Gastroesophageal sphincter (tissue), 3 donors: ENCODE measurements at regions not wholly inside any gene's neighbourhood (a gene's known extent, or its start where the extent isn't known, plus 50 kb on each side); places are given as distances from the start of the nearest gene placed in this dataset.

Experiments used
- EP300 ChIP-seq: sonication (generic); formaldehyde crosslinking; IDR thresholded peaks from one replicate; pipeline ENCODE4 v1.6.1; 2017; ENCODE audit warnings: antibody characterized with exemption, mild to moderate bottlenecking
- POLR2A ChIP-seq, 2 donors: fragments of 450-650 bp; IDR thresholded peaks; one replicate each; pipeline ENCODE4 v1.6.1; 2017; ENCODE audit warnings: antibody characterized with exemption in 2 of 2, mild to moderate bottlenecking in 2 of 2, moderate library complexity in 1 of 2
- TF ChIP-seq, protein P1 (sequence below), 4 experiments: fragments of 200-600 bp in 2 of 4; fragments of 450-650 bp in 2 of 4; sonication (generic) in 1 of 4; IDR thresholded peaks; one replicate each; pipeline ENCODE4 v1.5.1; 2017 to 2019; ENCODE audit warnings: antibody characterized with exemption in 4 of 4, mild to moderate bottlenecking in 2 of 4, moderate library complexity in 2 of 4

DNA sequence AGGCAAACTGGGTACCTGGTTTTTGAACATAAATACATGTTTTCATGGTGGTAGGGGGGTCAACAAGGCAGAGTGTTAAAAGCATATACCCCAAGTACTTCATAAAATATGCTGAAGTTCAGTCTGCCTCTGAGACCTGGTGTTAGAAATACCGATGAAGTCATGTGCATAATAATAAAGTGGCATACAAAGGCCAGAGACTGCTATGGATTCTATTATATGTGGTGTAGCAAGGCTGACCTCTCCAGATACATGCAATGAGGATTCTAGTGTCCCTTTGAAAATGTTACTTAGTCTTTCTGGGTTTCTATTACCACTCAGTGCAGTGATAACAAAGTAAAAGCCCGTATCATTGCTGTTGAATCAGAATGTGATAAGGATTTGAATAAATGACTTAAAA is 487.5 kb upstream of the ZNF608 start:
- no peak for TF ChIP-seq POLR2A (IDR thresholded peaks at IDR 0.05)
- TF ChIP-seq, protein P1, sequence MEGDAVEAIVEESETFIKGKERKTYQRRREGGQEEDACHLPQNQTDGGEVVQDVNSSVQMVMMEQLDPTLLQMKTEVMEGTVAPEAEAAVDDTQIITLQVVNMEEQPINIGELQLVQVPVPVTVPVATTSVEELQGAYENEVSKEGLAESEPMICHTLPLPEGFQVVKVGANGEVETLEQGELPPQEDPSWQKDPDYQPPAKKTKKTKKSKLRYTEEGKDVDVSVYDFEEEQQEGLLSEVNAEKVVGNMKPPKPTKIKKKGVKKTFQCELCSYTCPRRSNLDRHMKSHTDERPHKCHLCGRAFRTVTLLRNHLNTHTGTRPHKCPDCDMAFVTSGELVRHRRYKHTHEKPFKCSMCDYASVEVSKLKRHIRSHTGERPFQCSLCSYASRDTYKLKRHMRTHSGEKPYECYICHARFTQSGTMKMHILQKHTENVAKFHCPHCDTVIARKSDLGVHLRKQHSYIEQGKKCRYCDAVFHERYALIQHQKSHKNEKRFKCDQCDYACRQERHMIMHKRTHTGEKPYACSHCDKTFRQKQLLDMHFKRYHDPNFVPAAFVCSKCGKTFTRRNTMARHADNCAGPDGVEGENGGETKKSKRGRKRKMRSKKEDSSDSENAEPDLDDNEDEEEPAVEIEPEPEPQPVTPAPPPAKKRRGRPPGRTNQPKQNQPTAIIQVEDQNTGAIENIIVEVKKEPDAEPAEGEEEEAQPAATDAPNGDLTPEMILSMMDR (IDR thresholded peaks at IDR 0.05): no peak
- no peak for TF ChIP-seq EP300
